K562 (cell line): ENCODE measurements at regions not wholly inside any gene's neighbourhood (a gene's known extent, or its start where the extent isn't known, plus 50 kb on each side); places are given as distances from the start of the nearest gene placed in this dataset.

Experiments used
- C11orf30 ChIP-seq: fragments of 450-650 bp; IDR thresholded peaks from 2 replicates; pipeline ENCODE4 v1.6.1; 2016; ENCODE audit warnings: low read depth, mild to moderate bottlenecking
- CLOCK ChIP-seq: fragments of 250-450 bp; sonication (Bioruptor Pico); IDR thresholded peaks from 2 replicates; pipeline ENCODE4 v1.4.0; 2020; ENCODE audit warnings: mild to moderate bottlenecking, moderate library complexity, borderline replicate concordance
- ESRRB ChIP-seq: fragments of 250-450 bp; sonication (Bioruptor Pico); IDR thresholded peaks from 2 replicates; pipeline ENCODE4 v1.5.0; 2020; ENCODE audit warnings: mild to moderate bottlenecking, moderate library complexity, borderline replicate concordance
- KAT2B ChIP-seq: IDR thresholded peaks from one replicate; pipeline ENCODE4 v1.6.1; 2012; ENCODE audit warnings: low read depth, mild to moderate bottlenecking, control low read depth, inconsistent platforms, low read length, moderate library complexity
- KLF1 ChIP-seq: fragments of 450-650 bp; IDR thresholded peaks from 2 replicates; pipeline ENCODE4 v1.6.1; 2016; ENCODE audit warnings: missing genetic modification characterization, missing compliant biosample characterization
- POLR2B ChIP-seq: fragments of 450-650 bp; IDR thresholded peaks from 2 replicates; pipeline ENCODE4 v1.6.1; 2018; ENCODE audit warnings: low read depth; ENCODE audit not compliant: partially characterized antibody
- RHOXF2B ChIP-seq: fragments of 250-450 bp; sonication (Bioruptor Pico); conservative IDR thresholded peaks from 2 replicates; pipeline ENCODE4 v1.5.1; 2021
- TEAD4 ChIP-seq, 2 experiments: sonication (generic) in 1 of 2; formaldehyde crosslinking in 1 of 2; IDR thresholded peaks; 2 replicates each; pipeline versions ENCODE4 v1.6.1 to v1.8.0; 2012 to 2022; ENCODE audit warnings: borderline replicate concordance in 1 of 2, inconsistent platforms in 1 of 2, low read length in 1 of 2, mild to moderate bottlenecking in 1 of 2, missing genetic modification reagents in 1 of 2
- TF ChIP-seq, protein P1 (sequence below): fragments of 450-650 bp; IDR thresholded peaks from 2 replicates; pipeline ENCODE4 v1.6.1; 2016; ENCODE audit warnings: mild to moderate bottlenecking
- TF ChIP-seq, protein P2 (sequence below): sonication (generic); formaldehyde crosslinking; IDR thresholded peaks from 2 replicates; pipeline ENCODE4 v1.8.0; 2023; ENCODE audit warnings: missing genetic modification reagents, mild to moderate bottlenecking, borderline replicate concordance

- TF ChIP-seq, protein P1, sequence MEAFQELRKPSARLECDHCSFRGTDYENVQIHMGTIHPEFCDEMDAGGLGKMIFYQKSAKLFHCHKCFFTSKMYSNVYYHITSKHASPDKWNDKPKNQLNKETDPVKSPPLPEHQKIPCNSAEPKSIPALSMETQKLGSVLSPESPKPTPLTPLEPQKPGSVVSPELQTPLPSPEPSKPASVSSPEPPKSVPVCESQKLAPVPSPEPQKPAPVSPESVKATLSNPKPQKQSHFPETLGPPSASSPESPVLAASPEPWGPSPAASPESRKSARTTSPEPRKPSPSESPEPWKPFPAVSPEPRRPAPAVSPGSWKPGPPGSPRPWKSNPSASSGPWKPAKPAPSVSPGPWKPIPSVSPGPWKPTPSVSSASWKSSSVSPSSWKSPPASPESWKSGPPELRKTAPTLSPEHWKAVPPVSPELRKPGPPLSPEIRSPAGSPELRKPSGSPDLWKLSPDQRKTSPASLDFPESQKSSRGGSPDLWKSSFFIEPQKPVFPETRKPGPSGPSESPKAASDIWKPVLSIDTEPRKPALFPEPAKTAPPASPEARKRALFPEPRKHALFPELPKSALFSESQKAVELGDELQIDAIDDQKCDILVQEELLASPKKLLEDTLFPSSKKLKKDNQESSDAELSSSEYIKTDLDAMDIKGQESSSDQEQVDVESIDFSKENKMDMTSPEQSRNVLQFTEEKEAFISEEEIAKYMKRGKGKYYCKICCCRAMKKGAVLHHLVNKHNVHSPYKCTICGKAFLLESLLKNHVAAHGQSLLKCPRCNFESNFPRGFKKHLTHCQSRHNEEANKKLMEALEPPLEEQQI, result no peak
- TF ChIP-seq POLR2B, result no peak
- TF ChIP-seq C11orf30, result no peak
- no peak for TF ChIP-seq KAT2B
- TF ChIP-seq, protein P2, sequence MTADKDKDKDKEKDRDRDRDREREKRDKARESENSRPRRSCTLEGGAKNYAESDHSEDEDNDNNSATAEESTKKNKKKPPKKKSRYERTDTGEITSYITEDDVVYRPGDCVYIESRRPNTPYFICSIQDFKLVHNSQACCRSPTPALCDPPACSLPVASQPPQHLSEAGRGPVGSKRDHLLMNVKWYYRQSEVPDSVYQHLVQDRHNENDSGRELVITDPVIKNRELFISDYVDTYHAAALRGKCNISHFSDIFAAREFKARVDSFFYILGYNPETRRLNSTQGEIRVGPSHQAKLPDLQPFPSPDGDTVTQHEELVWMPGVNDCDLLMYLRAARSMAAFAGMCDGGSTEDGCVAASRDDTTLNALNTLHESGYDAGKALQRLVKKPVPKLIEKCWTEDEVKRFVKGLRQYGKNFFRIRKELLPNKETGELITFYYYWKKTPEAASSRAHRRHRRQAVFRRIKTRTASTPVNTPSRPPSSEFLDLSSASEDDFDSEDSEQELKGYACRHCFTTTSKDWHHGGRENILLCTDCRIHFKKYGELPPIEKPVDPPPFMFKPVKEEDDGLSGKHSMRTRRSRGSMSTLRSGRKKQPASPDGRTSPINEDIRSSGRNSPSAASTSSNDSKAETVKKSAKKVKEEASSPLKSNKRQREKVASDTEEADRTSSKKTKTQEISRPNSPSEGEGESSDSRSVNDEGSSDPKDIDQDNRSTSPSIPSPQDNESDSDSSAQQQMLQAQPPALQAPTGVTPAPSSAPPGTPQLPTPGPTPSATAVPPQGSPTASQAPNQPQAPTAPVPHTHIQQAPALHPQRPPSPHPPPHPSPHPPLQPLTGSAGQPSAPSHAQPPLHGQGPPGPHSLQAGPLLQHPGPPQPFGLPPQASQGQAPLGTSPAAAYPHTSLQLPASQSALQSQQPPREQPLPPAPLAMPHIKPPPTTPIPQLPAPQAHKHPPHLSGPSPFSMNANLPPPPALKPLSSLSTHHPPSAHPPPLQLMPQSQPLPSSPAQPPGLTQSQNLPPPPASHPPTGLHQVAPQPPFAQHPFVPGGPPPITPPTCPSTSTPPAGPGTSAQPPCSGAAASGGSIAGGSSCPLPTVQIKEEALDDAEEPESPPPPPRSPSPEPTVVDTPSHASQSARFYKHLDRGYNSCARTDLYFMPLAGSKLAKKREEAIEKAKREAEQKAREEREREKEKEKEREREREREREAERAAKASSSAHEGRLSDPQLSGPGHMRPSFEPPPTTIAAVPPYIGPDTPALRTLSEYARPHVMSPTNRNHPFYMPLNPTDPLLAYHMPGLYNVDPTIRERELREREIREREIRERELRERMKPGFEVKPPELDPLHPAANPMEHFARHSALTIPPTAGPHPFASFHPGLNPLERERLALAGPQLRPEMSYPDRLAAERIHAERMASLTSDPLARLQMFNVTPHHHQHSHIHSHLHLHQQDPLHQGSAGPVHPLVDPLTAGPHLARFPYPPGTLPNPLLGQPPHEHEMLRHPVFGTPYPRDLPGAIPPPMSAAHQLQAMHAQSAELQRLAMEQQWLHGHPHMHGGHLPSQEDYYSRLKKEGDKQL (CRISPR knock-in tag), result no peak
- TF ChIP-seq ESRRB (CRISPR knock-in tag), result no peak
- no peak for TF ChIP-seq KLF1
- no peak for TF ChIP-seq RHOXF2B (CRISPR knock-in tag)
- TF ChIP-seq CLOCK, result no peak
- no peak for TF ChIP-seq TEAD4 (IDR thresholded peaks at IDR 0.05; ENCODE audit: low read length)
- no peak for TF ChIP-seq TEAD4 (CRISPR knock-in tag; IDR thresholded peaks at IDR 0.05; ENCODE audit: borderline replicate concordance)
- TF ChIP-seq, all 486 proteins: peak for 0
Measured at GRCh38 chr3:34828847-34829246, 810.5 kb upstream of the ARPP21 start (continued).
